T-helper 1 cell (primary cell): ENCODE measurements at regions not wholly inside any gene's neighbourhood (a gene's known extent, or its start where the extent isn't known, plus 50 kb on each side); places are given as distances from the start of the nearest gene placed in this dataset.

ENCODE experiments used
- DNase-seq, 5 donors: peaks; one replicate each; pipeline ENCODE4 v3.0.0-alpha.2; 2012 to 2020

GRCh38 chr3:25117005-25117593 lies 311.0 kb upstream of the RARB start:
- DNase-seq: no peak

GRCh38 chr3:25119682-25120081 lies 308.4 kb upstream of the RARB start:
- DNase-seq: no peak

- no peak for DNase-seq
These were observed 307.4 kb upstream of the RARB start for GRCh38 chr3:25120665-25121064.

- DNase-seq: no peak
These were observed 302.9 kb upstream of the RARB start for GRCh38 chr3:25125201-25125600.

GRCh38 chr3:25128735-25129134 lies 299.3 kb upstream of the RARB start:
- DNase-seq: no peak

- no peak for DNase-seq
These were observed 297.1 kb upstream of the RARB start for GRCh38 chr3:25130724-25131520.

- no peak for DNase-seq
These were observed 294.5 kb upstream of the RARB start for GRCh38 chr3:25133588-25133987.

GRCh38 chr3:25137606-25138005 lies 290.5 kb upstream of the RARB start:
- no peak for DNase-seq

- no peak for DNase-seq
These were observed 288.8 kb upstream of the RARB start for GRCh38 chr3:25139267-25139666.

GRCh38 chr3:25142609-25143355 lies 285.3 kb upstream of the RARB start:
- DNase-seq: no peak

- DNase-seq: no peak
These were observed 284.6 kb upstream of the RARB start for GRCh38 chr3:25143356-25144025.

- no peak for DNase-seq
These were observed 283.6 kb upstream of the RARB start for GRCh38 chr3:25144430-25144829.

- no peak for DNase-seq
These were observed 282.9 kb upstream of the RARB start for GRCh38 chr3:25145176-25145575.

GRCh38 chr3:25150199-25150598 lies 277.9 kb upstream of the RARB start:
- DNase-seq: no peak

GRCh38 chr3:25151281-25151902 lies 276.7 kb upstream of the RARB start:
- DNase-seq: no peak

- no peak for DNase-seq
These were observed 276.2 kb upstream of the RARB start for GRCh38 chr3:25151903-25152295.

- no peak for DNase-seq
These were observed 274.9 kb upstream of the RARB start for GRCh38 chr3:25153136-25153535.

GRCh38 chr3:25153561-25153960 lies 274.5 kb upstream of the RARB start:
- DNase-seq: no peak

- DNase-seq: no peak
These were observed 272.2 kb upstream of the RARB start for GRCh38 chr3:25155652-25156471.

GRCh38 chr3:25156626-25157025 lies 271.4 kb upstream of the RARB start:
- DNase-seq: no peak

- no peak for DNase-seq
These were observed 262.8 kb upstream of the RARB start for GRCh38 chr3:25165306-25165705.

- DNase-seq: no peak
These were observed 262.0 kb upstream of the RARB start for GRCh38 chr3:25166016-25166415.
